DND-41 (cell line): ENCODE measurements at regions not wholly inside any gene's neighbourhood (a gene's known extent, or its start where the extent isn't known, plus 50 kb on each side); places are given as distances from the start of the nearest gene placed in this dataset.

ENCODE experiments used
- ATAC-seq: fragments of 200-7000 bp; cut with Tn5 transposase; 3 replicates; pipeline ENCODE4 v1.9.1; 2021; ENCODE audit warnings: low read depth; ENCODE audit not compliant: insufficient read depth
- DNase-seq: peaks from one replicate; pipeline ENCODE4 v3.0.0-alpha.2; 2020
- H2AFZ ChIP-seq: 2 replicates; pipeline ENCODE4 v1.6.0; 2012; ENCODE audit warnings: low read depth, low read length
- H3K27ac ChIP-seq: 2 replicates; pipeline ENCODE4 v1.5.1; 2012; ENCODE audit warnings: low read length, inconsistent platforms
- H3K27me3 ChIP-seq: fragments of 200-600 bp; sonication (generic); 2 replicates; pipeline ENCODE4 v1.6.0; 2012; ENCODE audit warnings: low read length, mild to moderate bottlenecking, inconsistent platforms; ENCODE audit not compliant: insufficient read depth, poor library complexity
- H3K36me3 ChIP-seq: 2 replicates; pipeline ENCODE4 v1.5.1; 2012; ENCODE audit warnings: low read length, inconsistent platforms; ENCODE audit not compliant: insufficient read depth
- H3K4me1 ChIP-seq: 2 replicates; pipeline ENCODE4 v1.5.1; 2012; ENCODE audit warnings: mild to moderate bottlenecking, low read length; ENCODE audit not compliant: insufficient read depth
- H3K4me2 ChIP-seq: 2 replicates; pipeline ENCODE4 v1.6.0; 2012; ENCODE audit warnings: mild to moderate bottlenecking, moderate library complexity, low read length, inconsistent platforms; ENCODE audit not compliant: insufficient read depth
- H3K4me3 ChIP-seq, 2 experiments: fragments of 200-600 bp in 1 of 2; shearing (Covaris generic) in 1 of 2; 2 replicates each; pipeline ENCODE4 v1.5.1; 2012 to 2016; ENCODE audit warnings: inconsistent platforms in 2 of 2, low read length in 2 of 2, mild to moderate bottlenecking in 2 of 2, low read depth in 1 of 2, moderate library complexity in 1 of 2
- H3K79me2 ChIP-seq: 2 replicates; pipeline ENCODE4 v1.6.0; 2012; ENCODE audit warnings: low read length, inconsistent platforms; ENCODE audit not compliant: insufficient read depth
- H3K9ac ChIP-seq: 2 replicates; pipeline ENCODE4 v1.6.0; 2012; ENCODE audit warnings: low read depth, mild to moderate bottlenecking, inconsistent platforms, low read length, moderate library complexity
- H3K9me3 ChIP-seq: 2 replicates; pipeline ENCODE4 v1.5.1; 2012; ENCODE audit warnings: low read length, moderate library complexity, mild to moderate bottlenecking, inconsistent platforms; ENCODE audit not compliant: insufficient read depth, severe bottlenecking
- H4K20me1 ChIP-seq: 2 replicates; pipeline ENCODE4 v1.6.0; 2012; ENCODE audit warnings: low read length; ENCODE audit not compliant: insufficient read depth
- CTCF ChIP-seq: IDR thresholded peaks from 2 replicates; pipeline ENCODE4 v1.5.1; 2012; ENCODE audit warnings: borderline replicate concordance, low read length, moderate library complexity, mild to moderate bottlenecking; ENCODE audit not compliant: poor library complexity, severe bottlenecking; ENCODE audit errors: extremely low read depth
- EZH2 ChIP-seq: IDR thresholded peaks from 3 replicates; pipeline ENCODE4 v1.6.1; 2012; ENCODE audit warnings: borderline replicate concordance, low read depth, mild to moderate bottlenecking, moderate library complexity, low read length, inconsistent platforms; ENCODE audit not compliant: severe bottlenecking

DNA sequence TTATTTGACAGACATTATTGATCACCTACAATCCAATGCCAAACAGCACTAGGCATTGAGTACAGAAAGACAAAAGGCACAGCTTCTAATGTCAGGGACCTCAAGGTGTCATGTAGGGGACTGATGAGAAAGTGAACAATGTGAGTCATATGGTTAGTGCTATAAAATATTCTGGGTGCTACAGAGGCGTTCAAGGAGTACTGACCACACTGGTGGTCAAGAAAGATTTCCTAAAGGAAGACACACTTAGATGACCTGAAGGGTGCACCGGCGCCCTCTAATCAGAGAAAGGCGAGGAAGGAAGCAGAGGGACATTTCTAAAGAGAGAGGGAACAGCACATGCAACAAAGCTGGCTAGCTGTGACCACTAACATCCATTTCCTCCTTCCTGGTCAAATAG, 64.9 kb upstream of the F3 start:
- Histone ChIP-seq H3K36me3 (no peaks in the 10 kb centered on the region), H3K4me2 (no peak overlapping the region), H3K79me2 (no peaks in the 10 kb centered on the region), H3K4me1 (peaks cover 23% of the 10 kb centered on the region), H3K4me3 (no peak overlapping the region), H3K9me3 (no peaks in the 10 kb centered on the region), H3K27me3 (no peaks in the 10 kb centered on the region), H3K27ac (no peak overlapping the region), H2AFZ (no peak overlapping the region), H3K9ac (no peak overlapping the region), H4K20me1 (no peaks in the 10 kb centered on the region)
- DNase-seq (no peak), ATAC-seq (no peak)
- TF ChIP-seq EZH2 (no peak), CTCF (no peak)

- H3K9ac ChIP-seq, result peak overlapping the region; percentile 13; the same call in 1 of the 2 replicates
- H3K36me3 ChIP-seq, result no peaks in the 10 kb centered on the region
- peak overlapping the region; percentile 68; the same call in 1 of the 2 replicates for H3K4me2 ChIP-seq
- TF ChIP-seq EZH2 (no peak), CTCF (no peak)
- H3K9me3 ChIP-seq, result no peaks in the 10 kb centered on the region
- peaks cover 33% of the 10 kb centered on the region for H3K4me1 ChIP-seq
- no peaks in the 10 kb centered on the region for H4K20me1 ChIP-seq
- no peak for ATAC-seq
- no peaks in the 10 kb centered on the region for H3K79me2 ChIP-seq
- no peak overlapping the region for H3K4me3 ChIP-seq
- H3K27ac ChIP-seq, result peak overlapping the region; percentile 82
- H2AFZ ChIP-seq, result no peak overlapping the region
- no peaks in the 10 kb centered on the region for H3K27me3 ChIP-seq
- no peak for DNase-seq
Observed at GRCh38 chr1:94603663-94604062, 62.1 kb upstream of the F3 start.

- peaks cover 33% of the 10 kb centered on the region for H3K4me1 ChIP-seq
- H3K9me3 ChIP-seq, result no peaks in the 10 kb centered on the region
- TF ChIP-seq EZH2 (no peak), CTCF (no peak)
- ATAC-seq (peak; percentile 48), DNase-seq (peak; percentile 40)
- no peak overlapping the region for H2AFZ ChIP-seq
- H3K4me3 ChIP-seq, result peak overlapping the region in 1 of 2 experiments; percentile 51; a peak in 2 of 4 replicates
- H4K20me1 ChIP-seq, result no peaks in the 10 kb centered on the region
- peak overlapping the region; percentile 82 for H3K27ac ChIP-seq
- H3K4me2 ChIP-seq, result peak overlapping the region; percentile 68
- H3K79me2 ChIP-seq, result no peaks in the 10 kb centered on the region
- peak overlapping the region; percentile 13; the same call in 1 of the 2 replicates for H3K9ac ChIP-seq
- H3K27me3 ChIP-seq, result no peaks in the 10 kb centered on the region
- H3K36me3 ChIP-seq, result no peaks in the 10 kb centered on the region
Observed at GRCh38 chr1:94602802-94603625, 61.5 kb upstream of the F3 start.
